Neural crest cell (in vitro differentiated cells): ENCODE measurements at regions not wholly inside any gene's neighbourhood (a gene's known extent, or its start where the extent isn't known, plus 50 kb on each side); places are given as distances from the start of the nearest gene placed in this dataset.

ENCODE experiments used
- DNase-seq: peaks from one replicate; pipeline ENCODE4 v3.0.0; 2021; ENCODE audit warnings: low read depth, mixed read lengths, low spot score
- H3K27ac Mint-ChIP-seq: one replicate; pipeline ENCODE4 v1.8.0; 2021; ENCODE audit warnings: mild to moderate bottlenecking, mixed read lengths; ENCODE audit not compliant: unreplicated experiment
- H3K27me3 Mint-ChIP-seq: 2 replicates; pipeline ENCODE4 v1.8.0; 2021; ENCODE audit warnings: low read depth, mild to moderate bottlenecking, mixed read lengths
- H3K36me3 Mint-ChIP-seq: 2 replicates; pipeline ENCODE4 v1.8.0; 2021; ENCODE audit warnings: low read depth, mild to moderate bottlenecking, mixed read lengths
- H3K4me1 Mint-ChIP-seq: 2 replicates; pipeline ENCODE4 v1.8.0; 2021; ENCODE audit warnings: mixed read lengths
- H3K4me3 Mint-ChIP-seq: one replicate; pipeline ENCODE4 v1.8.0; 2021; ENCODE audit warnings: mild to moderate bottlenecking, mixed read lengths
- H3K9me3 Mint-ChIP-seq: 2 replicates; pipeline ENCODE4 v1.8.0; 2021; ENCODE audit warnings: mixed read lengths
- TF ChIP-seq, protein P1 (sequence below): fragments of 200-600 bp; sonication (generic); conservative IDR thresholded peaks from 2 replicates; pipeline ENCODE4 v1.5.0; 2021; ENCODE audit warnings: antibody characterized with exemption, mild to moderate bottlenecking

DNA sequence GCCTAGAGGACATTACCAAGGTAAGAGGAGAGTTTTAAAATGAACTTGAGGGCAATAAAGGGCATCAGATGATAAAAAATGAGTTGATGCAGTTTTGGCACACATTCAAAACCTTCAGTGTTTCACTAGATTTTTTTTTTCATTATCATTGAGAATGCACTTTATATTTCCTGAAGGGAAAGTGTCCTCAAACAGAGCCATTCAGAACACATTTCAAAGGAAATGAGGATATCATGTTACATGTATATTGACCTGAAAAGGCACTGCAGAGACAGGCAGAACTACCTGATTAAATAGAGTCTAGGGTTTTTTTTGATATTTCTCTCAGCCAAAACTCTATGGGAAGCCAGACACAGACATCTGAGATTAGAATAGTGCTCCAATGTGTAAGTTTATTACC lies 454.0 kb downstream of the NEBL start:
- DNase-seq, result no peak
- Mint-ChIP-seq H3K4me3 (no peak overlapping the region), H3K27me3 (no peaks in the 10 kb centered on the region), H3K4me1 (no peaks in the 10 kb centered on the region), H3K9me3 (peaks cover 5% of the 10 kb centered on the region), H3K27ac (no peak overlapping the region), H3K36me3 (peaks cover 9% of the 10 kb centered on the region)
- TF ChIP-seq, protein P1, sequence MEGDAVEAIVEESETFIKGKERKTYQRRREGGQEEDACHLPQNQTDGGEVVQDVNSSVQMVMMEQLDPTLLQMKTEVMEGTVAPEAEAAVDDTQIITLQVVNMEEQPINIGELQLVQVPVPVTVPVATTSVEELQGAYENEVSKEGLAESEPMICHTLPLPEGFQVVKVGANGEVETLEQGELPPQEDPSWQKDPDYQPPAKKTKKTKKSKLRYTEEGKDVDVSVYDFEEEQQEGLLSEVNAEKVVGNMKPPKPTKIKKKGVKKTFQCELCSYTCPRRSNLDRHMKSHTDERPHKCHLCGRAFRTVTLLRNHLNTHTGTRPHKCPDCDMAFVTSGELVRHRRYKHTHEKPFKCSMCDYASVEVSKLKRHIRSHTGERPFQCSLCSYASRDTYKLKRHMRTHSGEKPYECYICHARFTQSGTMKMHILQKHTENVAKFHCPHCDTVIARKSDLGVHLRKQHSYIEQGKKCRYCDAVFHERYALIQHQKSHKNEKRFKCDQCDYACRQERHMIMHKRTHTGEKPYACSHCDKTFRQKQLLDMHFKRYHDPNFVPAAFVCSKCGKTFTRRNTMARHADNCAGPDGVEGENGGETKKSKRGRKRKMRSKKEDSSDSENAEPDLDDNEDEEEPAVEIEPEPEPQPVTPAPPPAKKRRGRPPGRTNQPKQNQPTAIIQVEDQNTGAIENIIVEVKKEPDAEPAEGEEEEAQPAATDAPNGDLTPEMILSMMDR, result no peak

DNA sequence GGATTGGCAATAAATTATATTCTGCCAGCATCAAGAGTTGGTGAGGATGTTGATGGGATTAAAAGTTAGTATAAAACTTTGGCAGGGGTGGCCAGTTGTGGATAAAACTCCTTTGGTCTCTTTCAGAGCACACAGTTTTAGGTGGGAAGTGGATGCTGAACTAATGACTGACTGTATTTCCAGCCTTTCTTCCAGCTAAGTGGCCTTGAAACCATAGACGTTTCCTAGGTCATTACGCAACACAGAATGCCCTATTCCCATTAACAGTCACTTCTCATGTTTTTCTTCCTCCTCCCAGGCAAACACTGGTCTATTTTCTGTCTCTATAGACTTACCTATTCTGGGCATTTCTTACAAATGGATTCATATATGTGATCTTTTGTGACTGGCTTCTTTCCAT lies 467.4 kb downstream of the NEBL start:
- Mint-ChIP-seq H3K27ac (no peak overlapping the region), H3K9me3 (peaks cover 7% of the 10 kb centered on the region), H3K4me1 (no peaks in the 10 kb centered on the region), H3K36me3 (peaks cover 3% of the 10 kb centered on the region), H3K4me3 (no peak overlapping the region), H3K27me3 (no peaks in the 10 kb centered on the region)
- DNase-seq, result no peak
- TF ChIP-seq, protein P1, result no peak

DNA sequence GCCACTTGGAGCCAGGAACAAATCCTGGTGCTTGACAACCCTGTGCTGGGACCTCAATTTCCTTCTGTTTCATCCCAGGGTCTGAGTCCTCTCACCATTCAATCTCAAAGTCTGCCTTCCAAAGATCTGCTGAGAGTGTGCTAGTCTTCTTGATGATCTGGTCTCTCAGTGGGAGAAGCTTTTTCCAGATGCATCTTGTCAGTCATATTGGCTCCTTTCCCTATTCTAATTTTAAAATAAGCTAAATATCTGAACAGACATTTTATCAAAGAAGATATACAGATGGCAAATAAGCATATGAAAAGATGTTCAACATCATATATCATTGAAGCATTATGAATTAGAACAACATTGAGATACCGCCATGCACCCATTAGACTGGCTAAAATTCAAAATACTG lies 469.3 kb downstream of the NEBL start:
- no peak for DNase-seq
- TF ChIP-seq, protein P1, result no peak

DNA sequence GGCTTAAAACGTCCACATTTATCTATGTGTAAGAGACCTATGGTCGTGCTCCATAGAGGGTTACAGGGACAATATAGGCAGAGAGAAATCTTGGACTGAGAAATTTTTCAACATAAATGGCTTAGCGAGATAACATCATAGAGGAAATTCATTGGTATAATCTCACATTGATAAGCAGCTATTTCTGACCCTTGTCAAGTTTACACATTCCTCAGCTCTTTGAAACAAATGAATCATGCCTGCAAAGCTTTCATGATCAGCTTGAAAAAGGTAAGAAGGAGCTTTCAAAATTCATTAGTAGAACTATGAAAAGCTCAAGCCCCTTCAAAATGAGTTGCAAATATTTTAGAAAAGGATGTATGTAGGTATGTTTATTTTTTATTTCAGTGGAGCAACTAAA lies 478.8 kb downstream of the NEBL start:
- H3K36me3 Mint-ChIP-seq, result no peaks in the 10 kb centered on the region
- peaks cover 3% of the 10 kb centered on the region for H3K9me3 Mint-ChIP-seq
- H3K27me3 Mint-ChIP-seq, result no peaks in the 10 kb centered on the region
- H3K4me3 Mint-ChIP-seq, result no peak overlapping the region
- no peak for DNase-seq
- TF ChIP-seq, protein P1, result no peak
- no peaks in the 10 kb centered on the region for H3K4me1 Mint-ChIP-seq
- H3K27ac Mint-ChIP-seq, result no peak overlapping the region

More for the DNA sequence above, 469.3 kb downstream of the NEBL start:
- Mint-ChIP-seq H3K27me3 (no peaks in the 10 kb centered on the region), H3K9me3 (peaks cover 12% of the 10 kb centered on the region), H3K27ac (no peak overlapping the region), H3K4me3 (no peak overlapping the region), H3K36me3 (peaks cover 3% of the 10 kb centered on the region), H3K4me1 (no peaks in the 10 kb centered on the region)

DNA sequence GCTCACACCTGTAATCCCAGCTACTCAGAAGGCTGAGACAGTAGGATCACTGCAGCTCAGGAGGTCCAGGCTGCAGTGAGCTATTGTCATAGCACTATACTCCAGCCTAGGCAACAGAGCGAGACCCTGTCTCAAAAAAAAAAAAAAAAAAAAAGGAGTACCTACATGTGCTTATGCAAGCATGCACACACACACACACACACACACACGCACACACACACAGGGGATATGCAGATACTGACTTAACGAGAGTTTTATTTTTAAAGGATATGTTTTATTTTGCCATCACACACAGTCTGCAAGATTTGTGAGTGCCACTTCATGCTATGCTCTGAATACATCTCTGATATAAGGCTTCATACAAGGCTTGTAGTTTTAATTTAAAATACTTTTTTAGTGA lies 479.3 kb downstream of the NEBL start:
- H3K27ac Mint-ChIP-seq, result no peak overlapping the region
- H3K36me3 Mint-ChIP-seq, result no peaks in the 10 kb centered on the region
- H3K9me3 Mint-ChIP-seq, result peaks cover 3% of the 10 kb centered on the region
- TF ChIP-seq, protein P1, result no peak
- no peaks in the 10 kb centered on the region for H3K4me1 Mint-ChIP-seq
- no peak overlapping the region for H3K4me3 Mint-ChIP-seq
- no peak for DNase-seq
- no peaks in the 10 kb centered on the region for H3K27me3 Mint-ChIP-seq

DNA sequence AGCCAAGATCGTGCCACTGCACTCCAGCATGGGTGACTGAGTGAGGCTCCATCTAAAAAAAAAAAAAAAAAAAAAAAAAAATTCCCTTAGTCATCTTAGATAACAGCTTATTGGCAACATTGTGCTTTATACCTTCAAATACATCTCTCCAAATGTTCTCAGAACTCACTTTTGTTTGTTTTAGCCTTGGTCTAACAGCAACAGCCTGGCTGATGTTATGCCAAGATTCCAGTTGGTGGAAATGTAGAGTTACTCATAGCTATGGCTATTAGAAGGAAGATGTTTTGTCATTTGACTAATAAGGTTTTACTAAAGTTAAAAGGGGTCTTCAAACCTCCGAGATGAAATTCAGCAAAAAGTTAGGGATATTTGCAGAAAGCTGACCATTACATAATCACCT lies 481.4 kb downstream of the NEBL start:
- no peak for DNase-seq
- Mint-ChIP-seq H3K4me1 (no peaks in the 10 kb centered on the region), H3K36me3 (no peaks in the 10 kb centered on the region), H3K4me3 (no peak overlapping the region), H3K27ac (no peak overlapping the region), H3K27me3 (no peaks in the 10 kb centered on the region), H3K9me3 (no peaks in the 10 kb centered on the region)
- TF ChIP-seq, protein P1, result no peak
